BJ (cell line): ENCODE measurements at regions not wholly inside any gene's neighbourhood (a gene's known extent, or its start where the extent isn't known, plus 50 kb on each side); places are given as distances from the start of the nearest gene placed in this dataset.

Experiments
- CTCF ChIA-PET: fragments of 350-600 bp; formaldehyde crosslinking; extraction: SDS; loops from one replicate; lab custom pipeline; 2021; ENCODE audit warnings: antibody characterized with exemption, inconsistent platforms; lab: Yijun Ruan, JAX
- POLR2A ChIA-PET: fragments of 300-600 bp; sonication (Branson Sonifier 250); formaldehyde crosslinking; extraction: SDS; loops from one replicate; lab custom pipeline; 2021; ENCODE audit warnings: antibody characterized with exemption; lab: Charles Lee
- DNase-seq: peaks from one replicate; pipeline ENCODE4 v3.0.0-alpha.2; 2011; ENCODE audit warnings: low read depth
- H3K27me3 ChIP-seq: 2 replicates; pipeline ENCODE4 v1.6.0; 2011; ENCODE audit warnings: low read length; ENCODE audit not compliant: control insufficient read depth, insufficient read depth
- H3K36me3 ChIP-seq: 2 replicates; pipeline ENCODE4 v1.5.1; 2011; ENCODE audit warnings: low read length; ENCODE audit not compliant: control insufficient read depth, insufficient read depth
- H3K4me3 ChIP-seq: 2 replicates; pipeline ENCODE4 v1.5.1; 2011; ENCODE audit warnings: low read depth, mild to moderate bottlenecking, control low read depth, low read length
- TF ChIP-seq, protein P1 (sequence below): IDR thresholded peaks from 2 replicates; pipeline ENCODE4 v1.5.1; 2011; ENCODE audit warnings: low read depth, mild to moderate bottlenecking, control low read depth, inconsistent platforms, low read length, moderate library complexity; ENCODE audit not compliant: insufficient read depth

DNA sequence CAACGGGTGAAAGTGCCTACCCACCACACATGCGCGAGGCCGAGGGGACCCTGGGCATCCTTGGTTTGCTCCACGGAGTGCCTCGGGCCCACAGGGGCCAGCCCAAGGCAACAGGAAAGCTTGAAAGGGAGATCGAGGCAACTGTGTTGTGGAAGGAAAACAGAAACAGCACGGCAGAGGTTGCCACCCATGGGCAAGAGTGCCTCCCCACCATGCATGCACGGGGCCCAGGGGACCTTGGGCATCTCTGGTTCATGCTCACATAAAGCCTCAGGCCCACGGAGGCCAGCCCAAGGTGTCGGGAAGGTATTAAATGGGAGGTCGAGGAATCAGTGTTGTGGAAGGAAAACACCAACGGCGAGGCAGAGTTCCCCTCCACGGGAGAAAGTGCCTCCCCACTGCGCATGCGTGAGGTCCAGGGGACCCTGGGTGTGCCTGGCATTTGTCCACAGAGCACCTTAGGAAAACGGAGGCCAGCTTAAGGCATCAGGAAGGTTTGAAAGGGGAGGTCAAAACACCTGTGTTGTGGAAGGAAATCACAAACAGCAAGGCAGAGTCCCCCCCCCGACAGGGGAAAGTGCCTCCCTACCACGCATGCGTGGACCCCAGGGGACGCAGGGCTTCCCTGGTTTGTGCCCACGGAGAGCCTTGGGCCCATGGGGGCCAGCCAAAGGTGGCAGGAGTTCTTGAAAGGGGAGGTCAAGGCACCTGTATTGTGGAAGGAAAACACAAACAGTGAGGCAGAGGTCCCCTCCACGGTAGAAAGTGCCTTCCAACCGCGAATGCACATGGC is 367.3 kb downstream of the ALG10 start:
- CTCF ChIA-PET = no interaction called here
- no peak for DNase-seq
- H3K27me3 ChIP-seq = no peaks in the 10 kb centered on the region
- TF ChIP-seq, protein P1, sequence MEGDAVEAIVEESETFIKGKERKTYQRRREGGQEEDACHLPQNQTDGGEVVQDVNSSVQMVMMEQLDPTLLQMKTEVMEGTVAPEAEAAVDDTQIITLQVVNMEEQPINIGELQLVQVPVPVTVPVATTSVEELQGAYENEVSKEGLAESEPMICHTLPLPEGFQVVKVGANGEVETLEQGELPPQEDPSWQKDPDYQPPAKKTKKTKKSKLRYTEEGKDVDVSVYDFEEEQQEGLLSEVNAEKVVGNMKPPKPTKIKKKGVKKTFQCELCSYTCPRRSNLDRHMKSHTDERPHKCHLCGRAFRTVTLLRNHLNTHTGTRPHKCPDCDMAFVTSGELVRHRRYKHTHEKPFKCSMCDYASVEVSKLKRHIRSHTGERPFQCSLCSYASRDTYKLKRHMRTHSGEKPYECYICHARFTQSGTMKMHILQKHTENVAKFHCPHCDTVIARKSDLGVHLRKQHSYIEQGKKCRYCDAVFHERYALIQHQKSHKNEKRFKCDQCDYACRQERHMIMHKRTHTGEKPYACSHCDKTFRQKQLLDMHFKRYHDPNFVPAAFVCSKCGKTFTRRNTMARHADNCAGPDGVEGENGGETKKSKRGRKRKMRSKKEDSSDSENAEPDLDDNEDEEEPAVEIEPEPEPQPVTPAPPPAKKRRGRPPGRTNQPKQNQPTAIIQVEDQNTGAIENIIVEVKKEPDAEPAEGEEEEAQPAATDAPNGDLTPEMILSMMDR = no peak
- no peaks in the 10 kb centered on the region for H3K36me3 ChIP-seq
- H3K4me3 ChIP-seq = no peak overlapping the region
- POLR2A ChIA-PET = no interaction called here

DNA sequence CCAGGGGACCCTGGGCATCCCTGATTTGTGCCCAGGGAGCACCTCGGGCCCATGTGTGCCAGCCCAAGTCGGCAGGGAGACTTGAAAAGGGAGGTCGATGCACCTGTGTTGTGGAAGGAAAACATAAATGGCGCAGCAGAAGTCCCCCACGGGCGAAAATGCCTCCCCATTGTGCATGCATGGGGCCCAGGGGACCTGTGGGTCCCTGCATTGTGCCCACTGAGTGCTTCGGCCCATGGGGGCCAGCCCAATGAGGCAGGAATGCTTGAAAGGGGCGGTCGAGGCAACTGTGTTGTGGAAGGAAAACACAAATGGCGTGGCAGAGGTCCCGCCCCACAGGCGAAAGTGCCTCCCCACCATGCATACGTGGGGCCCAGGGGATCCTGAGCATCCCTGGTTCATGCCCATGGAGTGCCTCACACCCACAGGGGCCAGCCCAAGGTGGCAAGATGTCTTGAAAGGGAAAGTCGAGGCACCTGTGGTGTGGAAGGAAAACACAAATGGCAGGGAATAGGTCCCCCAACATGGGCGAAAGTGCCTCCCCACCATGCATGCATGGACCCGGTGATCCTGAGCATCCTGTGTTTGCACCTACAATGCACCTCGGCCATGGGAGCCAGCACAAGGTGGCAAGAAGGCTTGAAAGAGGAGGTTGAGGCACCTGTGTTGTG is 368.0 kb downstream of the ALG10 start:
- TF ChIP-seq, protein P1 = no peak
- CTCF ChIA-PET = no interaction called here
- H3K36me3 ChIP-seq = no peaks in the 10 kb centered on the region
- H3K27me3 ChIP-seq = no peaks in the 10 kb centered on the region
- POLR2A ChIA-PET = no interaction called here
- DNase-seq = no peak
- no peak overlapping the region for H3K4me3 ChIP-seq

DNA sequence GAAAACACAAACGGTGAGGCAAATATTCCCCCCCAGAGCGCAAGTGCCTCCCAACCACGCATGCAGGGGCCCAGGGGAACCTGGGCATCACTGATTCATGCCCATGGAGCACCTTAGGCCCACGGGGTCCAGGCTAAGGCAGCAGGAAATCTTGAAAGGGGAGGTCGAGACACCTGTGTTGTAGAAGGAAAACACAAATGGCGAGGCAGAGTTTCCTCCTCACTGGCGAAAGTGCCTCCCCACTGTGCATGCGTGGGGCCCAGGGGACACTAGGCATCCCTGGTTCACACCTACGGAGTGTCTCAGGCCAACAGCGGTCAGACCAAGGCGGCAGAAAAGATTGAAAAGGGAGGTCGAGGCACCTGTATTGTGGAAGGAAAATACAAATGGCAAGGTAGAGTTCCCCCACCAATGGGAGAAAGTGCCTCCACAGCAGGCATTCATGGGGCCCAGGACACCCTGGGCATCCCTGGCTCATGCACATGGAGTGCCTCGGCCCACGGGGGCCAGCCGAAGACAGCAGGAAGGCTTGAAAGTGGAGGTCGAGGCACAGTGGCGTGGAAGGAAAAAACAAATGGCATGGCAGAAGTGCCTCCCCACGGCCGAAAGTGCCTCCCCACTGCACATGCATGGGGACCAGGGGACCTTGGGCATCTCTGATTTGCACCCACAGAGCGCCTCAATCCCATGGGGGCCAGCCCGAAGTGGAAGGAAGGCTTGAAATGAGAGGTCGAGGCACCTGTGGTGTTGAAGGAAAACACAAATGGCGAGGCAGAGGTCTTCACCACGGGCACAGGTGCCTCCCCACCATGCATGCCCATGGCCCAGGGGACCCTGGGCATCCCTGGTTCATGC is 368.8 kb downstream of the ALG10 start:
- Histone ChIP-seq H3K4me3 (no peak overlapping the region), H3K36me3 (no peaks in the 10 kb centered on the region), H3K27me3 (no peaks in the 10 kb centered on the region)
- no peak for DNase-seq
- CTCF ChIA-PET = no interaction called here
- POLR2A ChIA-PET = no interaction called here
- TF ChIP-seq, protein P1 = no peak

DNA sequence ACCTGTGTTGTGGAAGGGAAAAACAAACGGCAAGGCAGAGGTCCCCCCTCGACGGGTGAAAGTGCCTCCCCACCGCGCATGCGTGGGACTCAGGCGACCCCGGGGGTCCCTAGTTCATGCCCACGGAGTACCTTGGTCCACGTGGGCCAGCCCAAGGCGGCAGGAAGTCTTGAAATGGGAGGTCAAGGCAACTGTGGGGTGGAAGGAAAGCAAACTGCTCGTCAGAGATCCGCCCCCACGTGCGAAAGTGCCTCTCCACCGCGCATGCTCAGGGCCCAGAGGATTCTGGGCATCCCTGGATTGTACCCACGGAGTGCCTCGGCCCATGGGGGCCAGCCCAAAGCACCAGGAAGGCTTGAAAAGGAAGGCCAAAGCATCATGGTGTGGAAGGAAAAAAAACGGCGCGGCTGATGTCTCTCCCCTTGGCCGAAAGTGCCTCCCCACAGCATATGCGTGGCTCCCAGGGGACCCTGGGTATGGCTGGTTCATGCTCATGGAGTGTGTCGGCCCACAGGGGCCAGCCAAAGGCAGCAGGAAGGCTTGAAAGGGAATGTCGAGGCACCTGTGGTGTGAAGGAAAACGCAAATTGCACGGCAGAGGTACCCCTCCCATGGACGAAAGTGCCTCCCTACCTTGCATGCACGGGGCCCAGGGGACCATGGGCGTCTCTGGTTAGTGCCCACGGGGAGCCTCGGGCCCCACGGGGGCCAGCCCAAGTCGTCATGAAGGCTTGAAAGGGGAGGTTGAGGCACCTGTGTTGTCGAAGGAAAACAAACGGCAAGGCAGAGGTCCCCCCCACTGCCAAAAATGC is 369.7 kb downstream of the ALG10 start:
- Histone ChIP-seq H3K4me3 (no peak overlapping the region), H3K27me3 (no peaks in the 10 kb centered on the region), H3K36me3 (no peaks in the 10 kb centered on the region)
- DNase-seq = no peak
- TF ChIP-seq, protein P1 = no peak
- POLR2A ChIA-PET = no interaction called here
- CTCF ChIA-PET = no interaction called here

DNA sequence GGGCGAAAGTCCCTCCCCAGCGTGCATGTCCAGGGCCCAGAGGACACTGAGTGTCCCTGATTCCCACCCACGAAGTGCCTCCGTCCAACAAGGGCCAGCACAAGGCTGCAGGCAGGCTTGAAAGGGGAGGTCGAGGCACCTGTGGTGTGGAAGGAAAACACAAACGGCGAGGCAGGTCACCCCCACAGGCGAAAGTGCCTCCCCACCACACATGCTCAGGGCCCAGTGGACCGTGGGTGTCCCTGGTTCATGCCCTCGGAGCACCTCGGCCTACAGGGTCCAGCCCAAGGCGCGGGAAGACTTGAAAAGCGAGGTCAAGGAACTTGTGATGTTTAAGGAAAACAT is 370.4 kb downstream of the ALG10 start:
- Histone ChIP-seq H3K4me3 (no peak overlapping the region), H3K36me3 (no peaks in the 10 kb centered on the region), H3K27me3 (no peaks in the 10 kb centered on the region)
- ChIA-PET CTCF (no interaction called here), POLR2A (no interaction called here)
- TF ChIP-seq, protein P1 = no peak
- DNase-seq = no peak
